ENCODE measurements at regions not wholly inside any gene's neighbourhood (a gene's known extent, or its start where the extent isn't known, plus 50 kb on each side); places are given as distances from the start of the nearest gene placed in this dataset.

GRCh38 chrX:7334253-7334935, 186.4 kb upstream of the PUDP start:
- DNase-seq (ENCODE audit: low read depth), result peak; percentile 1
- H3K4me3 ChIP-seq (ENCODE audit: low read length), result no peak overlapping the region
- TF ChIP-seq CTCF (IDR thresholded peaks at IDR 0.05; ENCODE audit: insufficient read depth, low read depth, low read length, missing control alignments), result no peak

- DNase-seq (ENCODE audit: low read depth), result no peak
- no peak for TF ChIP-seq CTCF (IDR thresholded peaks at IDR 0.05; ENCODE audit: insufficient read depth, low read depth, low read length, missing control alignments)
- no peak overlapping the region for H3K4me3 ChIP-seq (ENCODE audit: low read length)
Observed at GRCh38 chrX:7330971-7331746, 183.2 kb upstream of the PUDP start.

- no peak overlapping the region for H3K4me3 ChIP-seq (ENCODE audit: low read length)
- TF ChIP-seq CTCF (IDR thresholded peaks at IDR 0.05; ENCODE audit: insufficient read depth, low read depth, low read length, missing control alignments), result no peak
- DNase-seq (ENCODE audit: low read depth), result no peak
Observed at GRCh38 chrX:7330556-7330955, 182.6 kb upstream of the PUDP start.

- H3K4me3 ChIP-seq (ENCODE audit: low read length), result no peak overlapping the region
- peak; percentile 10 for TF ChIP-seq CTCF (IDR thresholded peaks at IDR 0.05; ENCODE audit: insufficient read depth, low read depth, low read length, missing control alignments)
- peak; percentile 2 for DNase-seq (ENCODE audit: low read depth)
Observed at GRCh38 chrX:7318661-7319060, 170.7 kb upstream of the PUDP start.

- no peak for DNase-seq (ENCODE audit: low read depth)
- no peak overlapping the region for H3K4me3 ChIP-seq (ENCODE audit: low read length)
- no peak for TF ChIP-seq CTCF (IDR thresholded peaks at IDR 0.05; ENCODE audit: insufficient read depth, low read depth, low read length, missing control alignments)
Observed at GRCh38 chrX:7318241-7318640, 170.3 kb upstream of the PUDP start.

GRCh38 chrX:7316887-7317286, 168.9 kb upstream of the PUDP start:
- TF ChIP-seq CTCF (IDR thresholded peaks at IDR 0.05; ENCODE audit: insufficient read depth, low read depth, low read length, missing control alignments), result no peak
- no peak for DNase-seq (ENCODE audit: low read depth)

More at GRCh38 chrX:7316887-7317286, 168.9 kb upstream of the PUDP start:
- H3K4me3 ChIP-seq (ENCODE audit: low read length), result no peak overlapping the region
